H9 (cell line): ENCODE measurements at regions not wholly inside any gene's neighbourhood (a gene's known extent, or its start where the extent isn't known, plus 50 kb on each side); places are given as distances from the start of the nearest gene placed in this dataset.

Source experiments
- DNase-seq: peaks from one replicate; pipeline ENCODE4 v3.0.0-alpha.2; 2017
- H2AFZ ChIP-seq: one replicate; pipeline ENCODE4 v1.6.1; 2013; ENCODE audit warnings: mild to moderate bottlenecking, low read length, control low read depth, moderate library complexity
- H2AK5ac ChIP-seq: 2 replicates; pipeline ENCODE4 v1.6.1; 2013; ENCODE audit warnings: low read length, control low read depth, mixed read lengths; ENCODE audit not compliant: insufficient read length
- H2BK120ac ChIP-seq: one replicate; pipeline ENCODE4 v1.6.1; 2013; ENCODE audit warnings: low read depth, mild to moderate bottlenecking, low read length, control low read depth, inconsistent platforms; ENCODE audit not compliant: poor library complexity, severe bottlenecking
- H2BK12ac ChIP-seq: 2 replicates; pipeline ENCODE4 v1.6.1; 2013; ENCODE audit warnings: low read length, control low read depth, mixed read lengths, low read depth; ENCODE audit not compliant: insufficient read length
- H2BK15ac ChIP-seq: 2 replicates; pipeline ENCODE4 v1.6.1; 2013; ENCODE audit warnings: low read depth, low read length, control low read depth
- H2BK20ac ChIP-seq: one replicate; pipeline ENCODE4 v1.6.1; 2013; ENCODE audit warnings: low read depth, mild to moderate bottlenecking, low read length, control low read depth, inconsistent platforms; ENCODE audit not compliant: poor library complexity, severe bottlenecking
- H2BK5ac ChIP-seq: 2 replicates; pipeline ENCODE4 v1.6.1; 2013; ENCODE audit warnings: low read length, control low read depth, mixed read lengths; ENCODE audit not compliant: insufficient read length
- H3K14ac ChIP-seq: 2 replicates; pipeline ENCODE4 v1.6.1; 2013; ENCODE audit warnings: low read length, control low read depth; ENCODE audit not compliant: insufficient read depth
- H3K18ac ChIP-seq: 2 replicates; pipeline ENCODE4 v1.6.1; 2013; ENCODE audit warnings: low read depth, mild to moderate bottlenecking, mixed read lengths, low read length, control low read depth; ENCODE audit not compliant: insufficient read length
- H3K23ac ChIP-seq: 2 replicates; pipeline ENCODE4 v1.6.1; 2013; ENCODE audit warnings: low read length, control low read depth, mixed read lengths, low read depth; ENCODE audit not compliant: insufficient read length
- H3K23me2 ChIP-seq: 2 replicates; pipeline ENCODE4 v1.6.1; 2013; ENCODE audit warnings: low read depth, mild to moderate bottlenecking, mixed read lengths, low read length, control low read depth; ENCODE audit not compliant: insufficient read length, poor library complexity, severe bottlenecking
- H3K27ac ChIP-seq: 2 replicates; pipeline ENCODE4 v1.5.1; 2013; ENCODE audit warnings: low read length, control low read depth, mixed read lengths, low read depth; ENCODE audit not compliant: insufficient read length
- H3K27me3 ChIP-seq: 2 replicates; pipeline ENCODE4 v1.6.1; 2013; ENCODE audit warnings: low read length, control low read depth, inconsistent platforms; ENCODE audit not compliant: insufficient read depth
- H3K4ac ChIP-seq: 2 replicates; pipeline ENCODE4 v1.6.1; 2013; ENCODE audit warnings: low read depth, mild to moderate bottlenecking, control low read depth, inconsistent platforms, low read length, moderate library complexity
- H3K4me1 ChIP-seq: 2 replicates; pipeline ENCODE4 v1.6.1; 2013; ENCODE audit warnings: low read length, control low read depth, inconsistent platforms; ENCODE audit not compliant: insufficient read depth
- H3K4me2 ChIP-seq: 2 replicates; pipeline ENCODE4 v1.6.1; 2013; ENCODE audit warnings: low read length, control low read depth, mixed read lengths; ENCODE audit not compliant: insufficient read length, insufficient read depth
- H3K56ac ChIP-seq: 2 replicates; pipeline ENCODE4 v1.6.1; 2013; ENCODE audit warnings: low read depth, mild to moderate bottlenecking, mixed read lengths, low read length, control low read depth; ENCODE audit not compliant: insufficient read length
- H3K79me1 ChIP-seq: 2 replicates; pipeline ENCODE4 v1.6.1; 2013; ENCODE audit warnings: low read depth, mild to moderate bottlenecking, moderate library complexity, low read length, control low read depth, inconsistent platforms; ENCODE audit not compliant: insufficient read depth, poor library complexity, severe bottlenecking
- H3K79me2 ChIP-seq: 2 replicates; pipeline ENCODE4 v1.6.1; 2013; ENCODE audit warnings: low read length, control low read depth, inconsistent platforms; ENCODE audit not compliant: insufficient read depth
- H3K9ac ChIP-seq: 2 replicates; pipeline ENCODE4 v1.6.1; 2013; ENCODE audit warnings: low read length, control low read depth, mixed read lengths; ENCODE audit not compliant: insufficient read length; ENCODE audit errors: extremely low read depth
- H3K9me3 ChIP-seq: one replicate; pipeline ENCODE4 v1.6.1; 2013; ENCODE audit warnings: low read depth, low read length, inconsistent platforms; ENCODE audit not compliant: control insufficient read depth
- H3T11ph ChIP-seq: one replicate; pipeline ENCODE4 v1.6.1; 2013; ENCODE audit warnings: mild to moderate bottlenecking, low read length, control low read depth, inconsistent platforms
- H4K20me1 ChIP-seq: one replicate; pipeline ENCODE4 v1.6.1; 2013; ENCODE audit not compliant: control insufficient read depth, insufficient read length, insufficient read depth
- H4K5ac ChIP-seq: 2 replicates; pipeline ENCODE4 v1.6.1; 2013; ENCODE audit warnings: low read depth, mild to moderate bottlenecking, mixed read lengths, low read length, control low read depth; ENCODE audit not compliant: insufficient read length
- H4K8ac ChIP-seq: replicated peaks from 2 replicates; pipeline ENCODE4 v1.6.1; 2013; ENCODE audit warnings: low read length, control low read depth, mixed read lengths, low read depth; ENCODE audit not compliant: insufficient read length
- H4K91ac ChIP-seq: 2 replicates; pipeline ENCODE4 v1.6.1; 2013; ENCODE audit warnings: low read depth, mild to moderate bottlenecking, moderate library complexity, mixed read lengths, low read length, control low read depth; ENCODE audit not compliant: insufficient read length
- H3K27ac Mint-ChIP-seq, 3 experiments: 2 replicates in 2 of 3; 3 replicates in 1 of 3; pipeline ENCODE4 v1.8.0; 2020 to 2021; ENCODE audit warnings: mixed read lengths in 3 of 3, mild to moderate bottlenecking in 1 of 3, moderate library complexity in 1 of 3
- H3K27me3 Mint-ChIP-seq: 2 replicates; pipeline ENCODE4 v1.8.0; 2021; ENCODE audit warnings: low read depth, mild to moderate bottlenecking, moderate library complexity, mixed read lengths
- H3K36me3 Mint-ChIP-seq, 3 experiments: 2 replicates in 2 of 3; 3 replicates in 1 of 3; pipeline ENCODE4 v1.8.0; 2020 to 2021; ENCODE audit warnings: low read depth in 3 of 3, mixed read lengths in 3 of 3; ENCODE audit not compliant: insufficient read depth in 1 of 3
- H3K4me1 Mint-ChIP-seq, 2 experiments: 2 replicates each; pipeline ENCODE4 v1.8.0; 2020; ENCODE audit warnings: mixed read lengths in 2 of 2
- H3K4me3 Mint-ChIP-seq, 2 experiments: 2 replicates in 1 of 2; 3 replicates in 1 of 2; pipeline ENCODE4 v1.8.0; 2020 to 2021; ENCODE audit warnings: mild to moderate bottlenecking in 2 of 2, mixed read lengths in 2 of 2, moderate library complexity in 1 of 2
- H3K9me3 Mint-ChIP-seq, 2 experiments: 2 replicates in 1 of 2; 3 replicates in 1 of 2; pipeline ENCODE4 v1.8.0; 2020; ENCODE audit warnings: mild to moderate bottlenecking in 2 of 2, mixed read lengths in 2 of 2, moderate library complexity in 1 of 2
- WGBS: extraction: QIAGEN DNeasy Blood & Tissue Kit; methylation state at CpG from one replicate; pipeline ENCODE4 v1.1.7; 2013; ENCODE audit warnings: missing lambda C conversion rate, low lambda C conversion rate, mixed read lengths; ENCODE audit not compliant: insufficient read length; ENCODE audit errors: extremely low coverage; 5-methylcytosine and 5-hydroxymethylcytosine counted together
- TF ChIP-seq, protein P1 (sequence below): fragments of 200-600 bp; sonication (generic); conservative IDR thresholded peaks from 3 replicates; pipeline ENCODE4 v1.8.0; 2021; ENCODE audit warnings: antibody characterized with exemption, mild to moderate bottlenecking

DNA sequence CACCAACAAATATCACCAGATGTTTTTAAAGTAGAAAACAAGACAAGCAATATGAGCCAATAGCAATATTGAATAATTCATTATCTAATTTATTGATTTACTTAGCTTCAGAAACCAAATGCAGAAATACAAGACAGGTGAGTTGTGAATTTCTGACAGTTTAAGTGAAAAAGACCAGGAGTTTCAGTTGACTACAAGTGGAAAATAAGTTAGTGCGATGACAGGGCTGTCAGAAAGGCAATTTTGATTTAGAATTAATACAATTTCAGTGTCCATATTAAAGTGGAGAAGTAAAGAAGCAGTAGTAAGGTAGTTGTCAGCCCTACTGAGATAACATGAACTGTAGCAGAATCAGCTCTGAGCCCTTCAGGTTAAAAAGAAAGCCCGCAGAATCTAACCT is 1066.7 kb upstream of the ATXN8OS start:
- H3K4me3 Mint-ChIP-seq = no peak overlapping the region
- Histone ChIP-seq H4K91ac (no peak overlapping the region), H2BK20ac (no peak overlapping the region), H3K23me2 (no peaks in the 10 kb centered on the region), H3K4me2 (no peak overlapping the region), H3K4me1 (no peaks in the 10 kb centered on the region), H3K79me2 (no peaks in the 10 kb centered on the region), H2AK5ac (no peak overlapping the region), H3K14ac (no peak overlapping the region), H2BK12ac (no peak overlapping the region), H3T11ph (no peak overlapping the region), H2BK120ac (no peak overlapping the region), H3K18ac (no peak overlapping the region), H4K20me1 (no peaks in the 10 kb centered on the region), H3K27ac (no peak overlapping the region), H2AFZ (no peak overlapping the region), H3K56ac (no peak overlapping the region), H3K9me3 (no peaks in the 10 kb centered on the region), H4K8ac (no peak overlapping the region), H3K9ac (no peak overlapping the region), H4K5ac (no peak overlapping the region), H3K4ac (no peak overlapping the region), H3K23ac (no peak overlapping the region), H3K27me3 (no peaks in the 10 kb centered on the region), H3K79me1 (no peaks in the 10 kb centered on the region), H2BK5ac (no peak overlapping the region), H2BK15ac (no peak overlapping the region)
- peaks cover 0 to 5% (median 0%) of the 10 kb centered on the region in 3 experiments; a peak in 1 of 7 replicates for H3K36me3 Mint-ChIP-seq
- DNase-seq = no peak
- H3K4me1 Mint-ChIP-seq = peaks cover 3% of the 10 kb centered on the region in 2 experiments; a peak in 3 of 4 replicates
- no CpG with 5 or more reads among the region's 2 CpGs for WGBS
- peaks cover 0 to 3% of the 10 kb centered on the region in 2 experiments; a peak in 2 of 5 replicates for H3K9me3 Mint-ChIP-seq
- TF ChIP-seq, protein P1, sequence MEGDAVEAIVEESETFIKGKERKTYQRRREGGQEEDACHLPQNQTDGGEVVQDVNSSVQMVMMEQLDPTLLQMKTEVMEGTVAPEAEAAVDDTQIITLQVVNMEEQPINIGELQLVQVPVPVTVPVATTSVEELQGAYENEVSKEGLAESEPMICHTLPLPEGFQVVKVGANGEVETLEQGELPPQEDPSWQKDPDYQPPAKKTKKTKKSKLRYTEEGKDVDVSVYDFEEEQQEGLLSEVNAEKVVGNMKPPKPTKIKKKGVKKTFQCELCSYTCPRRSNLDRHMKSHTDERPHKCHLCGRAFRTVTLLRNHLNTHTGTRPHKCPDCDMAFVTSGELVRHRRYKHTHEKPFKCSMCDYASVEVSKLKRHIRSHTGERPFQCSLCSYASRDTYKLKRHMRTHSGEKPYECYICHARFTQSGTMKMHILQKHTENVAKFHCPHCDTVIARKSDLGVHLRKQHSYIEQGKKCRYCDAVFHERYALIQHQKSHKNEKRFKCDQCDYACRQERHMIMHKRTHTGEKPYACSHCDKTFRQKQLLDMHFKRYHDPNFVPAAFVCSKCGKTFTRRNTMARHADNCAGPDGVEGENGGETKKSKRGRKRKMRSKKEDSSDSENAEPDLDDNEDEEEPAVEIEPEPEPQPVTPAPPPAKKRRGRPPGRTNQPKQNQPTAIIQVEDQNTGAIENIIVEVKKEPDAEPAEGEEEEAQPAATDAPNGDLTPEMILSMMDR = no peak
- H3K27ac Mint-ChIP-seq = no peak overlapping the region
- H3K27me3 Mint-ChIP-seq = no peaks in the 10 kb centered on the region
